ENCODE measurements at regions not wholly inside any gene's neighbourhood (a gene's known extent, or its start where the extent isn't known, plus 50 kb on each side); places are given as distances from the start of the nearest gene placed in this dataset.

DNA sequence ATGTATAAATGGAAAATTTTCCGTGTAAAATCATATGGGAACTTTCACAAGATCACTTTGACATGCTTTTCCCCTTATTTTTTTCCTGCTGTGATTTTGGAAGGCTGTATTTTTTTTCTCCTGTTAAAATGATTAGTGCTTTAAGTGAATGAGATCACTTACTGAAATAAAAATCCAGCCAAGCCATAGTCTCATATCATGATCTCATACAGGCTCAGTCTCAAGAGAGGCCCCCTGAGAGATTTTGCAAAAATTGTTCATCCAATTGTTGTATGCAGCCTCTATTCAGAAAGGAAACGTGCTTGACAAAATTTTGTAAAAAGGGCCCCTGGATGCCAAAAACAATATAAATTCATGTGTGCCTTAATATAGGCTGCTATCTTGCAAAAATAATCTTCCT, 528.2 kb downstream of the HDGFL1 start:
- H3K27ac ChIP-seq (ENCODE audit: low read depth, low read length): no peak overlapping the region
- no TSS peak for BruUV-seq (replicated peaks)
- H3K4me2 ChIP-seq (ENCODE audit: low read length): no peak overlapping the region
- no peaks in the 10 kb centered on the region for H3K27me3 ChIP-seq (ENCODE audit: insufficient read depth, low read length)
- RAD21 ChIA-PET (ENCODE audit: low non-redundant PET in 1 of 2, low total read pairs in 2 of 2, uncharacterized antibody in 2 of 2, unreplicated experiment in 2 of 2): no interaction called here
- no peak overlapping the region for H3K4me3 ChIP-seq (replicated peaks in 1 of 2; ENCODE audit: low read depth in 1 of 2, low read length in 2 of 2)
- CTCF ChIA-PET: no interaction called here
- H3K36me3 ChIP-seq (ENCODE audit: control insufficient read depth in 1 of 2, insufficient read depth in 2 of 2, low read length in 2 of 2): no peaks in the 10 kb centered on the region
- DNase-seq (ENCODE audit: low read depth, low spot score) (no peak), ATAC-seq (no peak)
- H3K9me2 ChIP-seq (ENCODE audit: insufficient read depth): no peaks in the 10 kb centered on the region
- intact Hi-C loops (cut with micrococcal nuclease): no loop called here
- H3K4me1 ChIP-seq (ENCODE audit: control insufficient read depth in 1 of 2, insufficient read depth in 2 of 2, low read length in 2 of 2): no peaks in the 10 kb centered on the region
- H3K9me3 ChIP-seq (ENCODE audit: control insufficient read depth in 1 of 2, insufficient read depth in 1 of 2, low read depth in 1 of 2, low read length in 2 of 2): peaks cover 0 to 5% of the 10 kb centered on the region in 2 experiments; a peak in 1 of 4 replicates
- H3K9ac ChIP-seq (ENCODE audit: low read length): no peak overlapping the region
- TF ChIP-seq, protein P1, sequence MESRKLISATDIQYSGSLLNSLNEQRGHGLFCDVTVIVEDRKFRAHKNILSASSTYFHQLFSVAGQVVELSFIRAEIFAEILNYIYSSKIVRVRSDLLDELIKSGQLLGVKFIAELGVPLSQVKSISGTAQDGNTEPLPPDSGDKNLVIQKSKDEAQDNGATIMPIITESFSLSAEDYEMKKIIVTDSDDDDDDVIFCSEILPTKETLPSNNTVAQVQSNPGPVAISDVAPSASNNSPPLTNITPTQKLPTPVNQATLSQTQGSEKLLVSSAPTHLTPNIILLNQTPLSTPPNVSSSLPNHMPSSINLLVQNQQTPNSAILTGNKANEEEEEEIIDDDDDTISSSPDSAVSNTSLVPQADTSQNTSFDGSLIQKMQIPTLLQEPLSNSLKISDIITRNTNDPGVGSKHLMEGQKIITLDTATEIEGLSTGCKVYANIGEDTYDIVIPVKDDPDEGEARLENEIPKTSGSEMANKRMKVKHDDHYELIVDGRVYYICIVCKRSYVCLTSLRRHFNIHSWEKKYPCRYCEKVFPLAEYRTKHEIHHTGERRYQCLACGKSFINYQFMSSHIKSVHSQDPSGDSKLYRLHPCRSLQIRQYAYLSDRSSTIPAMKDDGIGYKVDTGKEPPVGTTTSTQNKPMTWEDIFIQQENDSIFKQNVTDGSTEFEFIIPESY (IDR thresholded peaks at IDR 0.05; ENCODE audit: extremely low read depth, insufficient replicate concordance, low read length): no peak
- no peak for TF ChIP-seq ELF1 (IDR thresholded peaks at IDR 0.05; ENCODE audit: borderline replicate concordance, low read depth)
- no peak for TF ChIP-seq RAD21 (IDR thresholded peaks at IDR 0.05; ENCODE audit: low read depth)
- TF ChIP-seq ZNF274 (IDR thresholded peaks at IDR 0.05; ENCODE audit: low read depth, low read length): no peak
- TF ChIP-seq SIN3A (IDR thresholded peaks at IDR 0.05; ENCODE audit: low read depth): no peak
- no peak for TF ChIP-seq CEBPB (IDR thresholded peaks at IDR 0.05; ENCODE audit: low read depth)
- TF ChIP-seq YY1 (IDR thresholded peaks at IDR 0.05; ENCODE audit: extremely low read depth, insufficient replicate concordance, low read depth, low read length): no peak
- no peak for TF ChIP-seq ZFX (IDR thresholded peaks at IDR 0.05)
- TF ChIP-seq FOSL1 (IDR thresholded peaks at IDR 0.05; ENCODE audit: low read depth): no peak
- no peak for TF ChIP-seq POLR2A (IDR thresholded peaks at IDR 0.05; ENCODE audit: borderline replicate concordance, extremely low read depth, insufficient read depth, insufficient read length)
- TF ChIP-seq, protein P2, sequence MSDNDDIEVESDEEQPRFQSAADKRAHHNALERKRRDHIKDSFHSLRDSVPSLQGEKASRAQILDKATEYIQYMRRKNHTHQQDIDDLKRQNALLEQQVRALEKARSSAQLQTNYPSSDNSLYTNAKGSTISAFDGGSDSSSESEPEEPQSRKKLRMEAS (IDR thresholded peaks at IDR 0.05): no peak
- no peak for TF ChIP-seq JUND (IDR thresholded peaks at IDR 0.05)
- TF ChIP-seq SRF (IDR thresholded peaks at IDR 0.05; ENCODE audit: low read depth): no peak
- no peak for TF ChIP-seq CBX3 (IDR thresholded peaks at IDR 0.05; ENCODE audit: low read depth)
- no peak for TF ChIP-seq EZH2 (IDR thresholded peaks at IDR 0.05)
- TF ChIP-seq, protein P3, sequence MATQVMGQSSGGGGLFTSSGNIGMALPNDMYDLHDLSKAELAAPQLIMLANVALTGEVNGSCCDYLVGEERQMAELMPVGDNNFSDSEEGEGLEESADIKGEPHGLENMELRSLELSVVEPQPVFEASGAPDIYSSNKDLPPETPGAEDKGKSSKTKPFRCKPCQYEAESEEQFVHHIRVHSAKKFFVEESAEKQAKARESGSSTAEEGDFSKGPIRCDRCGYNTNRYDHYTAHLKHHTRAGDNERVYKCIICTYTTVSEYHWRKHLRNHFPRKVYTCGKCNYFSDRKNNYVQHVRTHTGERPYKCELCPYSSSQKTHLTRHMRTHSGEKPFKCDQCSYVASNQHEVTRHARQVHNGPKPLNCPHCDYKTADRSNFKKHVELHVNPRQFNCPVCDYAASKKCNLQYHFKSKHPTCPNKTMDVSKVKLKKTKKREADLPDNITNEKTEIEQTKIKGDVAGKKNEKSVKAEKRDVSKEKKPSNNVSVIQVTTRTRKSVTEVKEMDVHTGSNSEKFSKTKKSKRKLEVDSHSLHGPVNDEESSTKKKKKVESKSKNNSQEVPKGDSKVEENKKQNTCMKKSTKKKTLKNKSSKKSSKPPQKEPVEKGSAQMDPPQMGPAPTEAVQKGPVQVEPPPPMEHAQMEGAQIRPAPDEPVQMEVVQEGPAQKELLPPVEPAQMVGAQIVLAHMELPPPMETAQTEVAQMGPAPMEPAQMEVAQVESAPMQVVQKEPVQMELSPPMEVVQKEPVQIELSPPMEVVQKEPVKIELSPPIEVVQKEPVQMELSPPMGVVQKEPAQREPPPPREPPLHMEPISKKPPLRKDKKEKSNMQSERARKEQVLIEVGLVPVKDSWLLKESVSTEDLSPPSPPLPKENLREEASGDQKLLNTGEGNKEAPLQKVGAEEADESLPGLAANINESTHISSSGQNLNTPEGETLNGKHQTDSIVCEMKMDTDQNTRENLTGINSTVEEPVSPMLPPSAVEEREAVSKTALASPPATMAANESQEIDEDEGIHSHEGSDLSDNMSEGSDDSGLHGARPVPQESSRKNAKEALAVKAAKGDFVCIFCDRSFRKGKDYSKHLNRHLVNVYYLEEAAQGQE (IDR thresholded peaks at IDR 0.05; ENCODE audit: low read depth): no peak
- no peak for TF ChIP-seq TCF7L2 (IDR thresholded peaks at IDR 0.05; ENCODE audit: borderline replicate concordance, extremely low read depth, insufficient read depth, insufficient read length)
- TF ChIP-seq, protein P4, sequence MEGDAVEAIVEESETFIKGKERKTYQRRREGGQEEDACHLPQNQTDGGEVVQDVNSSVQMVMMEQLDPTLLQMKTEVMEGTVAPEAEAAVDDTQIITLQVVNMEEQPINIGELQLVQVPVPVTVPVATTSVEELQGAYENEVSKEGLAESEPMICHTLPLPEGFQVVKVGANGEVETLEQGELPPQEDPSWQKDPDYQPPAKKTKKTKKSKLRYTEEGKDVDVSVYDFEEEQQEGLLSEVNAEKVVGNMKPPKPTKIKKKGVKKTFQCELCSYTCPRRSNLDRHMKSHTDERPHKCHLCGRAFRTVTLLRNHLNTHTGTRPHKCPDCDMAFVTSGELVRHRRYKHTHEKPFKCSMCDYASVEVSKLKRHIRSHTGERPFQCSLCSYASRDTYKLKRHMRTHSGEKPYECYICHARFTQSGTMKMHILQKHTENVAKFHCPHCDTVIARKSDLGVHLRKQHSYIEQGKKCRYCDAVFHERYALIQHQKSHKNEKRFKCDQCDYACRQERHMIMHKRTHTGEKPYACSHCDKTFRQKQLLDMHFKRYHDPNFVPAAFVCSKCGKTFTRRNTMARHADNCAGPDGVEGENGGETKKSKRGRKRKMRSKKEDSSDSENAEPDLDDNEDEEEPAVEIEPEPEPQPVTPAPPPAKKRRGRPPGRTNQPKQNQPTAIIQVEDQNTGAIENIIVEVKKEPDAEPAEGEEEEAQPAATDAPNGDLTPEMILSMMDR (IDR thresholded peaks at IDR 0.05 in 2 of 3, conservative IDR thresholded peaks at IDR 0.05 in 1 of 3; ENCODE audit: borderline replicate concordance in 1 of 3, insufficient read depth in 1 of 3, low read depth in 2 of 3, low read length in 2 of 3): no peak
- H4K20me1 ChIP-seq (ENCODE audit: insufficient read depth): no peaks in the 10 kb centered on the region
- no peaks in the 10 kb centered on the region for H3K79me2 ChIP-seq (ENCODE audit: insufficient read depth, low read length)
- H2AFZ ChIP-seq (ENCODE audit: low read depth, low read length, poor library complexity, severe bottlenecking): no peak overlapping the region
- POLR2A ChIA-PET: no interaction called here
